HCT116 (cell line): ENCODE measurements at regions not wholly inside any gene's neighbourhood (a gene's known extent, or its start where the extent isn't known, plus 50 kb on each side); places are given as distances from the start of the nearest gene placed in this dataset.

Source experiments
- ATAC-seq: fragments of 200-7000 bp; cut with Tn5 transposase; 2 replicates; pipeline ENCODE4 v1.9.1; 2020; ENCODE audit warnings: mild to moderate bottlenecking, moderate library complexity
- BruUV-seq: library from RNA; stranded (reverse); fragments of 400-500 nt; replicated peaks from 2 replicates; lab custom pipeline; 2021; lab: Mats Ljungman, UMichigan
- CTCF ChIA-PET: fragments of 300-600 bp; sonication (Branson Sonifier 250); formaldehyde crosslinking; loops from one replicate; lab custom pipeline; 2021; ENCODE audit warnings: antibody characterized with exemption; lab: Charles Lee
- POLR2A ChIA-PET: fragments of 300-600, 350-600 bp; sonication (Branson Sonifier 250); formaldehyde crosslinking; loops from one replicate; lab custom pipeline; 2021; ENCODE audit warnings: antibody characterized with exemption; lab: Charles Lee
- RAD21 ChIA-PET, 2 experiments: fragments of 300-600 bp; sonication (Branson Sonifier 250); formaldehyde crosslinking; loops; one replicate each; lab custom pipeline; 2023; ENCODE audit warnings: low total read pairs in 2 of 2; ENCODE audit not compliant: uncharacterized antibody in 2 of 2, unreplicated experiment in 2 of 2, low non-redundant PET in 1 of 2; lab: Charles Lee
- DNase-seq: peaks from one replicate; pipeline ENCODE4 v3.0.0-alpha.2; 2010; ENCODE audit warnings: low read depth, low spot score
- H2AFZ ChIP-seq: fragments of 200-600 bp; shearing (Covaris generic), sonication (generic); 2 replicates; pipeline ENCODE4 v1.6.1; 2017; ENCODE audit warnings: low read depth, mixed run types, mixed read lengths, antibody characterized with exemption, low read length; ENCODE audit not compliant: poor library complexity, severe bottlenecking
- H3K27ac ChIP-seq: 2 replicates; pipeline ENCODE4 v1.5.1; 2012; ENCODE audit warnings: low read depth, low read length
- H3K27me3 ChIP-seq: fragments of 200-600 bp; sonication (generic); 2 replicates; pipeline ENCODE4 v1.6.1; 2016; ENCODE audit warnings: mixed run types, low read length, mixed read lengths; ENCODE audit not compliant: insufficient read depth
- H3K36me3 ChIP-seq, 2 experiments: fragments of 200-500 bp in 1 of 2; fragments of 200-600 bp in 1 of 2; sonication (Bioruptor generic) in 1 of 2; sonication (generic) in 1 of 2; 2 replicates each; pipeline versions ENCODE4 v1.5.1 to v1.6.1; 2014 to 2016; ENCODE audit warnings: low read length in 2 of 2, inconsistent platforms in 1 of 2, mixed read lengths in 1 of 2, mixed run types in 1 of 2; ENCODE audit not compliant: insufficient read depth in 2 of 2, control insufficient read depth in 1 of 2
- H3K4me1 ChIP-seq, 2 experiments: fragments of 200-600 bp in 1 of 2; sonication (generic) in 1 of 2; 2 replicates each; pipeline versions ENCODE4 v1.5.1 to v1.6.1; 2012 to 2017; ENCODE audit warnings: low read length in 2 of 2, inconsistent platforms in 1 of 2, mild to moderate bottlenecking in 1 of 2, mixed read lengths in 1 of 2, mixed run types in 1 of 2, moderate library complexity in 1 of 2; ENCODE audit not compliant: insufficient read depth in 2 of 2, control insufficient read depth in 1 of 2
- H3K4me2 ChIP-seq: fragments of 200-600 bp; sonication (generic); 2 replicates; pipeline ENCODE4 v1.6.1; 2017; ENCODE audit warnings: mixed run types, low read length, mixed read lengths
- H3K4me3 ChIP-seq, 2 experiments: fragments of 200-600 bp in 1 of 2; sonication (generic) in 1 of 2; replicated peaks in 1 of 2; 2 replicates each; pipeline ENCODE4 v1.5.1; 2011 to 2016; ENCODE audit warnings: low read length in 2 of 2, control low read depth in 1 of 2, low read depth in 1 of 2, mild to moderate bottlenecking in 1 of 2, mixed read lengths in 1 of 2, mixed run types in 1 of 2
- H3K79me2 ChIP-seq: fragments of 200-600 bp; sonication (generic); 2 replicates; pipeline ENCODE4 v1.6.1; 2017; ENCODE audit warnings: mild to moderate bottlenecking, mixed run types, low read length, moderate library complexity, mixed read lengths; ENCODE audit not compliant: insufficient read depth
- H3K9ac ChIP-seq: fragments of 200-600 bp; sonication (generic); 2 replicates; pipeline ENCODE4 v1.6.1; 2016; ENCODE audit warnings: low read length, mixed read lengths
- H3K9me2 ChIP-seq: fragments of 200-600 bp; sonication (generic), shearing (Covaris generic); 2 replicates; pipeline ENCODE4 v1.6.1; 2017; ENCODE audit warnings: mixed run types, mild to moderate bottlenecking, moderate library complexity; ENCODE audit not compliant: insufficient read depth
- H3K9me3 ChIP-seq, 2 experiments: fragments of 200-500 bp in 1 of 2; fragments of 200-600 bp in 1 of 2; sonication (Bioruptor generic) in 1 of 2; sonication (generic) in 1 of 2; 2 replicates each; pipeline ENCODE4 v1.6.1; 2014 to 2017; ENCODE audit warnings: low read length in 2 of 2, mixed read lengths in 2 of 2, inconsistent platforms in 1 of 2, low read depth in 1 of 2, mild to moderate bottlenecking in 1 of 2, mixed run types in 1 of 2, moderate library complexity in 1 of 2; ENCODE audit not compliant: control insufficient read depth in 1 of 2, insufficient read depth in 1 of 2
- H4K20me1 ChIP-seq: fragments of 200-600 bp; sonication (generic), shearing (Covaris generic); 2 replicates; pipeline ENCODE4 v1.6.1; 2017; ENCODE audit warnings: mixed run types, mild to moderate bottlenecking, moderate library complexity; ENCODE audit not compliant: insufficient read depth
- ATF3 ChIP-seq: IDR thresholded peaks from 2 replicates; pipeline ENCODE4 v1.6.1; 2012
- CEBPB ChIP-seq: IDR thresholded peaks from 2 replicates; pipeline ENCODE4 v1.6.1; 2012; ENCODE audit warnings: low read depth
- CTCF ChIP-seq, 3 experiments: fragments of 200-600 bp in 1 of 3; sonication (generic) in 1 of 3; IDR thresholded peaks in 2 of 3; conservative IDR thresholded peaks in 1 of 3; 2 replicates each; pipeline ENCODE4 v1.5.1; 2012 to 2017; ENCODE audit warnings: low read depth in 2 of 3, low read length in 2 of 3, antibody characterized with exemption in 1 of 3, borderline replicate concordance in 1 of 3, control low read depth in 1 of 3, mild to moderate bottlenecking in 1 of 3, mixed read lengths in 1 of 3, mixed run types in 1 of 3, moderate library complexity in 1 of 3; ENCODE audit not compliant: insufficient read depth in 1 of 3
- EGR1 ChIP-seq: IDR thresholded peaks from 2 replicates; pipeline ENCODE4 v1.6.1; 2012; ENCODE audit warnings: low read depth
- ELF1 ChIP-seq: IDR thresholded peaks from 2 replicates; pipeline ENCODE4 v1.6.1; 2012; ENCODE audit warnings: low read depth, borderline replicate concordance
- JUND ChIP-seq: IDR thresholded peaks from 2 replicates; pipeline ENCODE4 v1.6.1; 2012
- POLR2A ChIP-seq: IDR thresholded peaks from 2 replicates; pipeline ENCODE4 v1.7.0; 2011; ENCODE audit warnings: borderline replicate concordance; ENCODE audit not compliant: insufficient read depth, insufficient read length; ENCODE audit errors: extremely low read depth
- POLR2AphosphoS5 ChIP-seq: IDR thresholded peaks from 2 replicates; pipeline ENCODE4 v1.6.1; 2011; ENCODE audit warnings: mild to moderate bottlenecking, low read depth, low read length, moderate library complexity
- RAD21 ChIP-seq: IDR thresholded peaks from 2 replicates; pipeline ENCODE4 v1.6.1; 2012; ENCODE audit warnings: low read depth, mild to moderate bottlenecking
- REST ChIP-seq: IDR thresholded peaks from 2 replicates; pipeline ENCODE4 v1.6.1; 2012; ENCODE audit warnings: low read depth
- SIN3A ChIP-seq: IDR thresholded peaks from 2 replicates; pipeline ENCODE4 v1.6.1; 2012; ENCODE audit warnings: low read depth
- SRF ChIP-seq: IDR thresholded peaks from 2 replicates; pipeline ENCODE4 v1.6.1; 2012; ENCODE audit warnings: low read depth
- YY1 ChIP-seq: IDR thresholded peaks from 2 replicates; pipeline ENCODE4 v1.6.1; 2011; ENCODE audit warnings: low read length, low read depth, moderate library complexity, mild to moderate bottlenecking; ENCODE audit not compliant: insufficient replicate concordance; ENCODE audit errors: extremely low read depth
- ZFX ChIP-seq: fragments of 450-650 bp; IDR thresholded peaks from 2 replicates; pipeline ENCODE4 v1.6.1; 2017
- ZNF274 ChIP-seq: fragments of 200-500 bp; sonication (Bioruptor generic); IDR thresholded peaks from 2 replicates; pipeline ENCODE4 v1.6.1; 2014; ENCODE audit warnings: mild to moderate bottlenecking, low read depth, low read length, inconsistent platforms
- intact Hi-C: fragments of 100-400 bp; cut with micrococcal nuclease; formaldehyde crosslinking; loops from 2 replicates; pipeline ENCODE4 v1.10.0; 2022

- H3K4me3 ChIP-seq = no peak overlapping the region
- no peaks in the 10 kb centered on the region for H4K20me1 ChIP-seq
- H3K9ac ChIP-seq = no peak overlapping the region
- no peaks in the 10 kb centered on the region for H3K9me2 ChIP-seq
- H3K4me1 ChIP-seq = no peaks in the 10 kb centered on the region
- no TSS peak for BruUV-seq
- ChIA-PET CTCF (no interaction called here), RAD21 (no interaction called here), POLR2A (no interaction called here)
- no peaks in the 10 kb centered on the region for H3K36me3 ChIP-seq
- DNase-seq (no peak), ATAC-seq (no peak)
- no peaks in the 10 kb centered on the region for H3K79me2 ChIP-seq
- H3K27ac ChIP-seq = no peak overlapping the region
- no peak overlapping the region for H2AFZ ChIP-seq
- no peak overlapping the region for H3K4me2 ChIP-seq
- H3K9me3 ChIP-seq = peaks cover 6 to 25% of the 10 kb centered on the region in 2 experiments; a peak in 2 of 4 replicates
- intact Hi-C loops = no loop called here
- no peaks in the 10 kb centered on the region for H3K27me3 ChIP-seq
- TF ChIP-seq ZFX (no peak), ELF1 (no peak)
Measured at GRCh38 chr2:78832481-78832880, 193.0 kb upstream of the REG3G start.

- Histone ChIP-seq H3K27ac (no peak overlapping the region), H2AFZ (no peak overlapping the region), H3K9ac (no peak overlapping the region), H3K9me2 (no peaks in the 10 kb centered on the region), H3K4me1 (no peaks in the 10 kb centered on the region), H3K9me3 (peaks cover 0 to 35% of the 10 kb centered on the region in 2 experiments; a peak in 2 of 4 replicates), H3K4me3 (no peak overlapping the region), H3K4me2 (no peak overlapping the region), H4K20me1 (no peaks in the 10 kb centered on the region), H3K79me2 (no peaks in the 10 kb centered on the region), H3K27me3 (no peaks in the 10 kb centered on the region), H3K36me3 (no peaks in the 10 kb centered on the region)
- intact Hi-C loops = no loop called here
- ChIA-PET CTCF (no interaction called here), RAD21 (no interaction called here), POLR2A (no interaction called here)
- ATAC-seq = no peak
- TF ChIP-seq POLR2AphosphoS5 (no peak), JUND (no peak), ATF3 (no peak), REST (no peak), YY1 (no peak), SIN3A (no peak), CTCF (IDR thresholded peaks at IDR 0.05 in 2 of 3, conservative IDR thresholded peaks at IDR 0.05 in 1 of 3; ENCODE audit: borderline replicate concordance in 1 of 3, insufficient read depth in 1 of 3, low read depth in 2 of 3, low read length in 2 of 3) (no peak), CEBPB (no peak), POLR2A (no peak), ELF1 (no peak), ZNF274 (no peak), ZFX (no peak), EGR1 (no peak), SRF (no peak), RAD21 (no peak)
- DNase-seq = no peak
- BruUV-seq = no TSS peak
Measured at GRCh38 chr2:78839259-78839658, 186.2 kb upstream of the REG3G start.
